H1 (cell line): ENCODE measurements at regions not wholly inside any gene's neighbourhood (a gene's known extent, or its start where the extent isn't known, plus 50 kb on each side); places are given as distances from the start of the nearest gene placed in this dataset.

Source experiments
- TEAD4 ChIP-seq: IDR thresholded peaks from 2 replicates; pipeline ENCODE4 v1.6.1; 2012; ENCODE audit warnings: low read depth, low read length, inconsistent platforms, mixed read lengths
- TF ChIP-seq, protein P1 (sequence below): IDR thresholded peaks from 2 replicates; pipeline ENCODE4 v1.6.1; 2011; ENCODE audit warnings: low read depth, mild to moderate bottlenecking, low read length; ENCODE audit not compliant: insufficient read depth

DNA sequence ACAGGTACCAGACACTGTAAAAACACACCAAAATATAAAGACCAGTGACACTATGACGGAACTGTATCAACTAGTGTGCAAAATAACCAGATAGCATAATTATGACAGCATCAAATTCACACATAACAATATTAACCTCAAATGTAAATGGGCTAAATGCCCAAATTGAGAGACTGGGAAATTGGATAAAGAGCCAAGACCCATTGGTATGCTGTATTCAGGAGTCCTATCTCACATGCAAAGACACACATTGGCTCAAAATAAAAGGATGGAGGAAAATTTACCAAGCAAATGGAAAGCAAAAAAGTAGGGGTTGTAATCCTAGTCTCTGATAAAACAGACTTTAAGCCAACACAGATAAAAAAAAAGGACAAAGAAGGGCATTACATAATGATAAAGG, 416.3 kb upstream of the ZNF608 start (continued):
- TF ChIP-seq TEAD4, result no peak
- TF ChIP-seq, protein P1, sequence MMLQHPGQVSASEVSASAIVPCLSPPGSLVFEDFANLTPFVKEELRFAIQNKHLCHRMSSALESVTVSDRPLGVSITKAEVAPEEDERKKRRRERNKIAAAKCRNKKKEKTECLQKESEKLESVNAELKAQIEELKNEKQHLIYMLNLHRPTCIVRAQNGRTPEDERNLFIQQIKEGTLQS, result no peak
- TF ChIP-seq, all 59 proteins: peak for 0
